ENCODE measurements at regions not wholly inside any gene's neighbourhood (a gene's known extent, or its start where the extent isn't known, plus 50 kb on each side); places are given as distances from the start of the nearest gene placed in this dataset.

- peak; percentile 5 for DNase-seq (ENCODE audit: low read depth)
- H3K4me3 ChIP-seq (ENCODE audit: low read depth, low read length) = no peak overlapping the region
- TF ChIP-seq MYC (IDR thresholded peaks at IDR 0.05; ENCODE audit: low read depth, low read length) (no peak), MAX (IDR thresholded peaks at IDR 0.05; ENCODE audit: low read depth, low read length) (no peak), CTCF (IDR thresholded peaks at IDR 0.05; ENCODE audit: low read depth, low read length) (no peak), POLR2A (IDR thresholded peaks at IDR 0.05; ENCODE audit: extremely low read depth, insufficient read length) (no peak)
These were observed 783.3 kb upstream of the CADM2 start for GRCh38 chr3:84175449-84175848.

GRCh38 chr3:84184937-84185336 lies 773.9 kb upstream of the CADM2 start:
- no peak for DNase-seq (ENCODE audit: low read depth)
- TF ChIP-seq MYC (IDR thresholded peaks at IDR 0.05; ENCODE audit: low read depth, low read length) = no peak
- TF ChIP-seq POLR2A (IDR thresholded peaks at IDR 0.05; ENCODE audit: extremely low read depth, insufficient read length) = no peak
- no peak for TF ChIP-seq MAX (IDR thresholded peaks at IDR 0.05; ENCODE audit: low read depth, low read length)
- TF ChIP-seq CTCF (IDR thresholded peaks at IDR 0.05; ENCODE audit: low read depth, low read length) = no peak
- H3K4me3 ChIP-seq (ENCODE audit: low read depth, low read length) = no peak overlapping the region

- TF ChIP-seq MAX (IDR thresholded peaks at IDR 0.05; ENCODE audit: low read depth, low read length) = no peak
- TF ChIP-seq MYC (IDR thresholded peaks at IDR 0.05; ENCODE audit: low read depth, low read length) = no peak
- H3K4me3 ChIP-seq (ENCODE audit: low read depth, low read length) = no peak overlapping the region
- DNase-seq (ENCODE audit: low read depth) = no peak
These were observed 764.8 kb upstream of the CADM2 start for GRCh38 chr3:84194029-84194428.

- TF ChIP-seq MYC (IDR thresholded peaks at IDR 0.05; ENCODE audit: low read depth, low read length) (no peak), CTCF (IDR thresholded peaks at IDR 0.05; ENCODE audit: low read depth, low read length) (no peak), MAX (IDR thresholded peaks at IDR 0.05; ENCODE audit: low read depth, low read length) (no peak), POLR2A (IDR thresholded peaks at IDR 0.05; ENCODE audit: extremely low read depth, insufficient read length) (no peak)
- DNase-seq (ENCODE audit: low read depth) = no peak
- no peak overlapping the region for H3K4me3 ChIP-seq (ENCODE audit: low read depth, low read length)
These were observed 749.3 kb upstream of the CADM2 start for GRCh38 chr3:84209474-84209873.

GRCh38 chr3:84223512-84223911 lies 735.3 kb upstream of the CADM2 start:
- DNase-seq (ENCODE audit: low read depth) = no peak
- no peak overlapping the region for H3K4me3 ChIP-seq (ENCODE audit: low read depth, low read length)
- TF ChIP-seq POLR2A (IDR thresholded peaks at IDR 0.05; ENCODE audit: extremely low read depth, insufficient read length) = no peak
- TF ChIP-seq CTCF (IDR thresholded peaks at IDR 0.05; ENCODE audit: low read depth, low read length) = no peak

- DNase-seq (ENCODE audit: low read depth) = no peak
- TF ChIP-seq MAX (IDR thresholded peaks at IDR 0.05; ENCODE audit: low read depth, low read length) (no peak), MYC (IDR thresholded peaks at IDR 0.05; ENCODE audit: low read depth, low read length) (no peak), CTCF (IDR thresholded peaks at IDR 0.05; ENCODE audit: low read depth, low read length) (no peak), POLR2A (IDR thresholded peaks at IDR 0.05; ENCODE audit: extremely low read depth, insufficient read length) (no peak)
These were observed 734.5 kb upstream of the CADM2 start for GRCh38 chr3:84224262-84224661.

More at GRCh38 chr3:84224262-84224661, 734.5 kb upstream of the CADM2 start:
- H3K4me3 ChIP-seq (ENCODE audit: low read depth, low read length) = no peak overlapping the region

Data from NB4 (cell line).